Right kidney (tissue), 1 donor: ENCODE measurements at regions not wholly inside any gene's neighbourhood (a gene's known extent, or its start where the extent isn't known, plus 50 kb on each side); places are given as distances from the start of the nearest gene placed in this dataset.

Experiments used
- DNase-seq: peaks from one replicate; pipeline ENCODE4 v3.0.0-alpha.2; 2016

GRCh38 chr18:71887509-71887908 is 656.6 kb downstream of the CBLN2 start:
- no peak for DNase-seq

- DNase-seq = no peak
Measured at GRCh38 chr18:71878226-71878625, 665.9 kb downstream of the CBLN2 start.

GRCh38 chr18:71873695-71874094 is 670.4 kb downstream of the CBLN2 start:
- no peak for DNase-seq

- no peak for DNase-seq
Measured at GRCh38 chr18:71865888-71866287, 678.3 kb downstream of the CBLN2 start.

GRCh38 chr18:71850602-71851001 is 693.5 kb downstream of the CBLN2 start:
- DNase-seq = no peak

GRCh38 chr18:71849407-71849806 is 694.7 kb downstream of the CBLN2 start:
- no peak for DNase-seq

GRCh38 chr18:71846716-71847115 is 697.4 kb downstream of the CBLN2 start:
- DNase-seq = no peak

GRCh38 chr18:71844814-71845213 is 699.3 kb downstream of the CBLN2 start:
- DNase-seq = no peak

GRCh38 chr18:71842666-71843065 is 701.5 kb downstream of the CBLN2 start:
- DNase-seq = no peak

- DNase-seq = no peak
Measured at GRCh38 chr18:71837547-71837946, 706.6 kb downstream of the CBLN2 start.

- no peak for DNase-seq
Measured at GRCh38 chr18:71832946-71833617, 711.1 kb downstream of the CBLN2 start.

GRCh38 chr18:71831039-71831438 is 713.1 kb downstream of the CBLN2 start:
- no peak for DNase-seq

GRCh38 chr18:71827301-71827700 is 716.8 kb downstream of the CBLN2 start:
- no peak for DNase-seq

GRCh38 chr18:71815305-71815704 is 728.8 kb downstream of the CBLN2 start:
- no peak for DNase-seq

GRCh38 chr18:71809711-71810110 is 734.4 kb downstream of the CBLN2 start:
- no peak for DNase-seq

- DNase-seq = no peak
Measured at GRCh38 chr18:71808616-71809015, 735.5 kb downstream of the CBLN2 start.

GRCh38 chr18:71807586-71807985 is 736.6 kb downstream of the CBLN2 start:
- DNase-seq = no peak

- DNase-seq = no peak
Measured at GRCh38 chr18:71798986-71799673, 745.0 kb downstream of the CBLN2 start.

- no peak for DNase-seq
Measured at GRCh38 chr18:71797554-71797953, 746.6 kb downstream of the CBLN2 start.

GRCh38 chr18:71784777-71785176 is 759.4 kb downstream of the CBLN2 start:
- no peak for DNase-seq

GRCh38 chr18:71760541-71760940 is 783.6 kb downstream of the CBLN2 start:
- no peak for DNase-seq

- no peak for DNase-seq
Measured at GRCh38 chr18:71754246-71754645, 789.9 kb downstream of the CBLN2 start.

- DNase-seq = no peak
Measured at GRCh38 chr18:71743634-71744033, 800.5 kb downstream of the CBLN2 start.

GRCh38 chr18:71729611-71730010 is 814.5 kb downstream of the CBLN2 start:
- DNase-seq = no peak
